HG02759 (cell line): ENCODE measurements at regions not wholly inside any gene's neighbourhood (a gene's known extent, or its start where the extent isn't known, plus 50 kb on each side); places are given as distances from the start of the nearest gene placed in this dataset.
"Not testable (repeated sequence)": the region's sequence is repeated elsewhere in the genome, so short reads cannot be mapped to it uniquely, and the experiment has no call there.

Experiments
- ATAC-seq: cut with Tn5 transposase; IDR thresholded peaks from one replicate; pipeline ENCODE4 v1.9.1; 2021; ENCODE audit warnings: mild to moderate bottlenecking, moderate library complexity; ENCODE audit not compliant: unreplicated experiment

DNA sequence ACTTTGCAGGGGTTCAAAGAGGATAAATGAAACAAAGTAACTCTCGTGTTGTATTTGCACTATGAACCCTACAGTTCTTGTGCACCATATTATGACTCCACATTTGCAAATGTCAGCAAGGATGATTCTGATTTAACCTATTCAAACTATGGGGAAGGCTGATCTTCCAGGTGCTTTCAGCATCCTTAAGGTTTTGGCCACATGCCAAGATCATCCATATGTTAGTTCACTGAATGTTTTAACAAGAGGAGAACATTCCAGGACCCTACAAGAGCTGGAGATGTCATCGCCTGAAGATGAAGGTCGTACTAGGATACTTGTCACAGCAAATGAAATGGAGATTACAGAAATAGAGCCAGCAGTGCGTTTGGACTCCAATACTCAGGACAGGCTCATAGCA, 114.2 kb downstream of the DHRS2 start:
- ATAC-seq, result no peak

DNA sequence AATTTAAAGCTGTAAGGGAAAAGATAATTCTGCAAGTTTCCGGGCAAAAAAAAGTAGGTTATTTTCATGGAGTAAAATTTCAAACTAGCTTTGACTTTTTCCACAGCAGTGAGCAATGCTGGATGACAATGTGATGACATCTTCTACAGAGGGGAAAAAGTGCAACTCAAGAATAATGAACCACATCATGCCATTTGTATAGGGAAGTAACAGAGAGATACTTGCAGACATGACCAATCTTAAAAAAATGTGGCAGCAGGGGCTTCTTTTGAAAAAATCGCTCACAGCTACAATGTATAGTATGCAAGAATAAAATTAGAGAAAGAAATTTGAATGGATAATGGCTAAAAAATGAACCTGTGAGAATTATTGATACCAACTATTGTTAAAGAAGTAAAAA, 115.5 kb downstream of the DHRS2 start:
- no peak for ATAC-seq

DNA sequence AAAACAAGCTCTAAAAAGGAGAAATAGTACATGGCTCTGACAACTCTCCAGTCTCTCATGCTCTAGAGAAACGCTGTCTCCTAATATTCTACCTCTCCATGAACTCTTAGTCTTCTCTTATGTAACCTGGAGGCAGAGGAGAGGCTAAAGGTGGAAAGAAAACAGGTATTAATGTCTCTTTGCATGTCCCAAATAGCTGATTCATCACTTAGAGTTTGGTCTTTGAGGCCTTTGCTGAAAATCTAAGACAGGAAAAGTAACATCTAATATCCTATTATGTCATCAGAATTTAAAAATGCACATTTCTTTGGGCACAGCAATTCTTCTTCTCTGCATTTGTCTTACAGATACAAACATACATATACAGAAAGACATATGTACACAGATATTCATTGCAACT, 127.2 kb downstream of the DHRS2 start:
- no peak for ATAC-seq

DNA sequence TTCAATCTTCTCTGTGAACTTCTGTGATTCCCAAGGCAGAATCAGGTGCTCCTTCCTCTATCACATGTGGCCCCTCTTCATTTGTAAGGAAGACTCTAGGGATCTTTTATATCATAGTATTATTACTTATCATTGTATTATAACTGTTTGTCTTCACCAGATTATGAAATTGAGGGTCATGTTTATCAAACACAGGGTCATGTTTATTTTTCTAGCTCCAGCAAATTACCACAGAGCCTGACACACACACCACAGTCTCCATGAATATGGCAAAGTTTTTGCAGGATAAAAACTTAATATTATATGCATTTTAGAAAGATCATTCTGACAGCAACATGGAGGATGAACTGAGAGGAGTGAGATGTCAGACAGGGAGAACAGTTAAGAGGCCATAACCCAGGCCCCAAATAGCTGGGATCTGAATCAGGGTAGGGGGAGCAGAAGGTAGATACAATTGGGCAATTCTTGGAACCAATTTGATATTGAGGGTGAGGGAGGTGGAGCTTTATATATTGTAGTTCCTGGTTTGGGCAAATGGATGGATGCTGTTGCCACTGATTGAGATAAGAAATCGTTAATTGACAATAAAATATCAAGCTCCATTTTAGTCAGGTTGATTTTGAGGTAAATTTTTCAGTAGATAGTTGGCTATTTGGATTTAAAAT, 130.7 kb downstream of the DHRS2 start:
- no peak for ATAC-seq

DNA sequence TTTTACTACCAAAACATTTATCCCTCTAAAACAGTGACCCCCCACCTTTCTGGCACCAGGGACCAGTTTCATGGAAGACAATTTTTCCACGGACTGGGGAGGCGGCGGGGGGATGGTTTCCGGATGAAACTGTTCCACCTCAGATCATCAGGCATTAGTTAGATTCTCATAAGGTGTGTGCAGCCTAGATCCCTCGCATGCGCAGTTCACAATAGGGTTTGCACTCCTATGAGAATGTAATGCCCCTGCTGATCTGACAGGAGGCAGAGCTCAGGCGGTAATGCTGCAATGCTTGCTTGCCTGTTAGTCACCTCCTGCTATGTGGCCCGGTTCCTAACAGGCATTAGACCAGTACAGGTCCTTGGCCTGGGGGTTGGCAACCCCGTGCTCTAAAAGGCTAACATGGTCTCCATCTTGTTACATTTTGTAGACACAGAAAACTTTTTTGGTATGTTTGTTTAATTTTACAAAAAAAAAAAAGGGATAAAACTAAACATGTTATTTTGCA, 133.1 kb downstream of the DHRS2 start:
- ATAC-seq, result not testable (repeated sequence)

DNA sequence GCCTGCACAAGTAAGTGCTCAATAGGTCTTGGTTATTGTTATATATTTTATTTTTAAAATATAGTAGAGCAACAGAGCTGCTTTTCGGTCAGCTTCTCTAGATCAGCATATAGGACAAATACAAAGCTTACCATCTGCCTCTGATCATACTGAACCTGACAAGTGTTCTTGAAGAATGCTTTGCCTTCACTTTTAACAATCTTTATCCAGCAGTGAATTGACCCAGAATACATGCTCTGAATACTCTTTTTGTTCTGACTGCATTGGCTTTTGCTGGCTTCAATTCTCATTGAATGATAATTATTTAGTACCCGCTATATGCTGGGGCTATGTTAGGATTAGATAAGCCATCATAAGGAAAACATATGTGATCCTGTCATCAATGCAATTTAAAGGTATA, 137.8 kb downstream of the DHRS2 start:
- no peak for ATAC-seq

DNA sequence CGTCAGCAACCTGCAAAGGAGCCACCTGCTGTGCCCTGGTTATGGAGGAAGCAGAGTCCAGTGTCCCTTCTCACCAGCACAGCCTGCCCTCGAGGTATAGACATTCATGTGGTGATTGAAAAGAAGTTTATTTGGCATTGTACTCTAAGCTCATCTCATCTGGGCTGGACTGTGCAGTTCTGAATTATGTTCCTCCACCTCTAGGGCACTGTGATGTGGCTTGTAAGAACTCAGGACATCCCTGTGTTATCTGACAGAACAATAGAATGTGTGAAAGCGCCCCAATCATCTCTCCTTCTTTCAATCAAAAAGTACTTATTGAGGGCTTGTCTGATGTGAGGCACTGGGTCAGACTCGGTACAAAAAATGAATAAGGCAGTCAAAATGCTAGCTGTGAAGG, 140.1 kb downstream of the DHRS2 start:
- no peak for ATAC-seq

DNA sequence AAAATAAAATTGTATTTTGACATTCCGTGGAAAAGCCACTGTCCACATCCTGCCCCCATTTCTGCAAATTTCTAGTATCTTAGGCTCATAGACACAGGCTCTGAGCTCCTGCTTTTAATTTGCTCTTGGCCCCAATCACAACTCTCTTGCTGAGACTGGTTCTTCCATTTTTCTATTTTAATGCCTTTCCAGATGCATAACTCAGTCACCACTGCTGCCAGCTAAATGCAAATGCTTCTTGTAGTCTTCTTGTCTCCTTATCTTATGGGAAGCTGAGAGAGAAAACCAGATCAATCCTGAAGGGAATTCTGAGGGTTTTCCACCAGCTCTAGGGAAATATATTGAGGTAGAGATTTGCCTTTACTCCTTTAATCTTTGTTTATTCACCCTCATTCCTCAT, 149.0 kb downstream of the DHRS2 start:
- no peak for ATAC-seq

DNA sequence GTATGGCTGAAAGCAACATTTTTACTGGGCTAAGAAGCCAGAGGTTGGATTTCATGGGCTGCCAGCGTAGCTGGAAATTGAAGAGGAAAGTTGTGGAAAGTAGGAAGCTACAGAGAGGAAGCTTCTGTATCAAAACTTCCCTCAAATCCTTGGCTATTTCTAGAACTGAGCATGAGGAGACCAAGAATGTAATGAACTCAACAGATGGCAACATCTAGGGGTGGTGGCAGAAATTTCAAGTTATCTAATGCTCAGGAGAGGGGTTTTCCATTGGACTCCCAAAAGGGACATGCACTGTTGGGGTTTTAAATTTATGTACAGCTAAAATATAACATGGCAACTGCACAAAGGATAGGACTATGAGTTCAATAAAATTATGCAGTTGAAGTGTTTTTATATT, 151.3 kb downstream of the DHRS2 start:
- ATAC-seq, result no peak

DNA sequence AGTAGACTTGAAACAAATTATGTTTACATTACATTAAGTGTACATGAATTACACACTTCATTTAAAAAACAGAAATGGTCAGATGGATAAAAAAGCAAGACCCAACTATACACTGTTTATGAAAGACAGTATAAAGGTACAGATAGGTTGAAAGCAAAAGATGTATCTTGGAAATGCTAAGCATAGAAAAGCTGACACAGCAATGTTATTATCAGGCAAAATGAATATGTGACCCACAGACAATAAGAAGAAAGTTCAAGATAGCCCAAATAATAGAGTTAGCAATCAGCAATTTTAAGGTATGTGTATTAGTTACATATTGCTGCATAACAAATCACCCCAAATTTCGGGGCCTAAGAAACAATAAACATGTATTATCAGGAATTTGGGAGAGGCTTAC, 153.5 kb downstream of the DHRS2 start:
- no peak for ATAC-seq

DNA sequence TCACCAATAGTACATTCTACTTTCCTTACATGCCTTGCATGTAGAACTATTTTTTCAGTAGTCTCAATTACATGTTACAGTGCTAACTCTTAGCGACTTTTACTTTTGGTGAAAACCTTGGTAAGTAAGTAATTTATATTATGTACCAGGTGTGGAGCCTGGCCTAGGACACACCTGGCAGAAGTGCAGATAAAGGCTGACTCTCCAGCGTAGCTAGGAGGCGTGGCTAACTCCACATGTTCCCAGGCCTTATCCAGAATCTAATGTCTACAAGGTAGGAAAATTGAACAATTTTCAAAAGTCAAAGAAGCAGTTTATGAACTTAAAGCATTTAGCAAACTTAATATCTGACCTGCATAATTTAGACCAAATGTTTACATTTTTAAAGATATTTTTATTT, 157.4 kb downstream of the DHRS2 start:
- no peak for ATAC-seq

DNA sequence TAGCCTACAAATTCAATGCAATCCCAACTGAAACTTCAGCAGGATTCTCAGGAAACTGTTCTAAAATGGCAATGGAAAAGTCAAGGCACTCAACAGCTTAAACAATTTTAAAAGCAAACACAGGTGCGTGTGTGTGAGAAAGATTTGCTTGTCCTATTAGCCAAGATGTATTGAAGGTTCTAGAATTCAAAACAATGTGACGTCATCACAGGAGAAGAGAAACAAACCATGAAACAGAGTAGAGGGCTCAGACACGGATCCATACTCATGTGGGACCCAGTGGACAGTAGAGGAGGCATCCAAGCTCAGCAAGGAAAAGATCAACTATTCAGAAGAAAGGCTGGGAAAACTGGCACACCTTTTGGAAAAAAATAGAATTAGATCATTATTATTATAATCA, 152.8 kb upstream of the DHRS4 start:
- ATAC-seq, result no peak

DNA sequence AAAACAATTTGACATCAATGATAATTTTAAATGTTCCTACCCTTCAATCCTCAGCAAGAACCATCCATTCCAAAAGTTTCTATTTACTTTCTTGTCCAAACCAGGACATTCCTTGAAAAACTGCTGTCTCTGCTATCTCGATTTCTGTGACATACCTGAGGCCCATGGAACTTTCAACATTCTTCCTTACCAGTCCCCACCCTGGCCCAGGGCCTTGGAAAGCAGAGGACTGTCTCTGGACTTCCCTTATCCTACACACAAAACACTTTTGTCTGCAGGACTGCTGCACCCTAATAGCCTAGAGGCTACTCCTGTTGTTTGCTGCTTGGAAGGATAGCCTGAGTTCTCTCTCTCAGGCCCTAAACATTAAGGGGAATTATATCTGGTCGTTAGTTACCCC, 151.8 kb upstream of the DHRS4 start:
- no peak for ATAC-seq

DNA sequence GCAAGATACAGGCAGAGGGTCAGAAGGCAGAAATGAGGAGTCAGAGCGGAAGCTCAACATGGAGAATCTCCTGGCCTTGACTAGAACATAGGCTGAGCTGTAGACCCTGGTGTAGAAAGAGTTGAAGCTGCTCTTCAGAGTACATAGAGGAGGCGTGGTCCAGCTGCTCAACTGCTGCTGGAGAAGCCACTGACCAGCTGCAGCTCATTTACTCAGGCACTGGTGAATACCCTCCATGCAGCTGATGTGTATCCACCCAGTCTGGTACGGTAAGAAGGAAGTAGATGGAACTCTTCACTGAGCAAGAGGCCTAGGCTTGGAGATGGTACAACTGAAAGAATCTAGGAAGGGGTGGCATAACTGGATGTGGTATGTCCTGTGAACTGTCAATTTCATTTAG, 148.8 kb upstream of the DHRS4 start:
- no peak for ATAC-seq

DNA sequence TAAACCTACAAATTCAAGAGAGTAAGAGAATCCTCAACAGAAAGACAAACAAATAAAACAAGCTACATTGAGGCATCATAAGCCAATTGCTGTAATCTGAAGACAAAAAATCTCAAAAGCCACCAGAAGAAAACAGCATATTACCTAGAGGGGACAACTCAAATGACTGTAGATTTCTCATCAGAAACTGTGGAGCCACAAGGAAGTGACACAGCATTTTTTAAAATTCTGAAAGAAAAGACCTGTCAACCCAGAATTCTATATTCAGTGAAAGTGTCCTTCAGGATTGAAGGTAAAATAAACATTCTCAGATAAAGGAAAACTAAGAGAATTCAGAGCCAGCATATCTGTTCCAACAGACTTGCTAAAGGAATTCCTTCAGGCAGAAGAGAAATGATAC, 147.8 kb upstream of the DHRS4 start:
- no peak for ATAC-seq

DNA sequence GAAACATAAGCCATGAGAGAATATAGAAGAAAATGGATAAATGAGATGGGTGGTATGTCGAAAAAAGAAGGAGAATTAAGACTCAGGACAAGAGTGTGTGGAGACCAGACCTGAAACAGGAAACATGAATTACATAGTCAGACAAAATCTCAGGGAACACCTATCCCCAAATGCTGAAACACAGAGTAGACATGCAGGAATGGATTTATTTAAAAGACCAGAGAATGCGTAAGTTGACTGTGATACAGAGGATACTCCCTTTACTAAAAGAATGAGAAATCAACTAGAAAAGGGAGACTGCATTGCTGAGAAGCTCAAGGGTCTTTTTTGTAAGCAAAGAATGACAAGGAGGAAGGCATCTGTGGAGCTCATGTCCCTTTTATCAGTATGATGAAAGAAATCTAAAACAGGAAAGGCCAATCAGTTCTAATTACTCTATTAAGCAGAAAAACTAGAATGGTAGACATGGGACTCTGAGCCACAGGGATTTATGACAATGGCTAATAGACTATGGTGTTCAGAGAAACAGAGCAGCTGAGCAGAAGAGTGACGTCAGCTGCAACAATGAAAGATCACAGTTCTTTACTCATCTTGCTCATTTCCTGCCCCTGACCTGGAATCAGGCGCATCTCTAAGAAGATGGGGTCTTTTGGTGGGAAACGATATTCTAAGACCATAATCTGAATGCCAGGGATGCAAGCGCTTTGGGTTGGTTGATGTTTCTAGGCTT, 138.9 kb upstream of the DHRS4 start:
- no peak for ATAC-seq

DNA sequence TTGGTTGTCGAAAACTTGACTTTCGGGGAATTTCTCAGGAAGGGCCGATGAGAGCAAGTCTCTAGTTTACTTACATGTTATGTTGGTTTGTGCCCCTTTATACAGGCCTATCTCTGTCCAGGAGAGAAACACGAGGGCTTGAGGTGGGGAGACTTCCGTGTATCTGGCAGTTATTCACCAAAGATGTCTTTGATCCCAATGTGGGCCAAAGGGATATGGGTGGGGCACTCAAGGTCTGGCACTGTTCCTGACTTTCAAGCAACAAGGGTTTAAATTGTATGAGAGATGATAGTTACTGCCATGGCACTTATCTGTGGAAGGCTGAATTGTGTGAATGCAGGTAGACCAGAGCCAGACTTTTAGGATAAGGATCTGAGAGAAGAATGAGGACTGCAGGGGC, 137.2 kb upstream of the DHRS4 start:
- ATAC-seq, result no peak

DNA sequence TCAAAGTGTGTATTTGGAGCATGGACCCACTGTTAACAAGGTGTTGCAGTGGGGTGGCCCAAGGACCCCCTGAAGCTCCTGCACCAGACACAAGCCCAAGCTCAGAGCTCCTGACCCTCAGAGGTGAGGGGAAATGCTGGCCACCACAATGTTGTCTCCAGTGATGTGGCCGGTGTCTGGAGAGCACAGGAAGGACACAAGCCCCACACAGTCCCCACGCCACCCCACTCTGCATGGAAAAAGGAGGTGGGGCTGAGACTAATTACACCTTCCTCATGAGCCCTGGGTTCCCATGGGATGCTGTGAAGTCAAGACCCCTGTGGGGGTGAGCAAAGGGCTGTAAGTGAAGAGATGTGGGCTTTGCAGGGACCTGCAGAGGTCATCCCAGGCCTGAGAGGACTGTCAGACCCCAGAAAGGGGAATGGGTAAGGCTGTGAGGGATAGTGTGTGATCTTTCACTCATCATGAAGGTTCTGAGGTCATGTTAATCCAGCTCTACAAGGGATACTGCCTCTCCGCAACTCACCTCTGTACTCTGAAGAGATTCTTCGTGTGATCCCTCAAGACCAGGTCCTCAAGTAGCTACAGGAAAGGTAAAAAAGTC, 136.3 kb upstream of the DHRS4 start:
- no peak for ATAC-seq

DNA sequence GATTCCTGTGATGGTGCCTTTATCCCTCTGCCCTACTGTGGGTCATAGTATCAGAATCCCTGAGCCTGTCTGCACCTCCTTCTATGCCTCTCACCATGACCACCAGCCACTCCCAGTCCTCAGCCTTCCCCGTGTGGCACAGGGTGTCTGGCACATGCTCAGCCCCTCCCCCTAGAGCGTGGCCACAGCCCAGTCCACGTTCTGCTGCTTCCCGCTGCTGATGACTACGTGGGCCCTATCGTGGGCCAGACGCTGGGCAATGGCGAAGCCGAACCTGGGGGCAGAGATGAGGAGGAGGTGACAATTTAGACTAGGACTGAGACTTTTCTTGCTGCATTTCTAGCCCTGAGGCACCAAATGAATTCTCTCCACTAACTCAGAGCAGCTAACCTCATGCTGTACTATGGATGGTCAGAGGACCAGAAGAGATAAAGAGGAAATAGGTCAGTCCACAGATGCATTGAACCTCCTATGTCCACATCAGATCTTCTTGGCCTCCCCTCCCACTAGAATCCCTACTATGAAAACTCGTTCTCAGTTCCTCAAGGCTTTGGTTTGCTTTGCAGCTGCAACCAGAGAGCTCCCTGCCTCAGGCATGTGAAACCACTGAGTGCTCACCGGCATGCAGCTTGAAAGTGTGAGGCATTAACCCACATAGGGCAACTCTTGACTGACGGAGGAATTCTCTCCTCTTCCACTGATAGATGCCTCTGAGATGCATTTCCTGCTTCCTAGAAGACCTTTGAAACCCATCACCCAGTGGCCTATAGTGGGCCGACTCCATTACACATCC, 126.3 kb upstream of the DHRS4 start:
- ATAC-seq, result no peak

DNA sequence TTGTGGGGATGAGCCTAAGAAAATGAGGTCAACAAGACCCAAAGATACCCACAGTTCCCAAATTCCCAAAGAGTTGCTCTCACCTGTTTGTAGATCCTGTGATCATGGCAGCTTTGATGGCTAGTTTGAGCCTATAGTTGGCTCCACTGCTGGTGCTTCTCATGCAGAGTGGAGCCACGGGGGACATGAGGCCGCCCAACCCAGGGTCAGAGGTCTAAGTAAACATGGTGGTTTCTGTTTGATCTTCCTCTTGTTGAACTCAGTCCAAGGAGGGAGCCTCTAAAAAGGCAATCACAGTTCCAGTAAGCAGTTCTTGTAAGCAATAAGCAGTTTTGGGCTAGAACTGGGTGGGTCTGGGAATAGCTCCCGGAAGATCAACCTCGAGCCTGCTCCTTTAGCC, 125.6 kb upstream of the DHRS4 start:
- no peak for ATAC-seq

DNA sequence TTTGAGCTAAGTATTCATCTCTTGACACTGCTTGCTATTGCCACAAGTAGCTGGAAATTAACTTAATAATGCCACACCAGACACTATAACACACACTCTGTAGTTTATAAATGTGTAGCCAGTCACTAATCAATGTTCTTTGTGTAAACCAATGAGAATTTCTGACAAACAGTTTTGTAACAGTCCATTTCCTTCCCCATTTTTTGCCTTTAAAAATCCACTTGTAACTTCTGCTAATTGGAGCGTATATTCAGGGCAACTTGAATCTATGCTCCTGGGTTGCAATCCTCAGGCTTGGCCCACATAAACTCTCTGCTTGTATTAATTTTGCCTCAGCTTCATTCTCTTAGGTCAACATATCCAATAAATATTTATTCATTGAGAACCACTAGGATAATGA, 125.0 kb upstream of the DHRS4 start:
- no peak for ATAC-seq
